Osteoblast (primary cell): ENCODE measurements at regions not wholly inside any gene's neighbourhood (a gene's known extent, or its start where the extent isn't known, plus 50 kb on each side); places are given as distances from the start of the nearest gene placed in this dataset.

Experiments
- DNase-seq: peaks from one replicate; pipeline ENCODE4 v3.0.0; 2011; ENCODE audit warnings: low spot score, mixed read lengths; ENCODE audit not compliant: insufficient read length; ENCODE audit errors: missing footprints
- H2AFZ ChIP-seq: 2 replicates; pipeline ENCODE4 v1.6.0; 2011; ENCODE audit warnings: mild to moderate bottlenecking, low read length
- H3K27ac ChIP-seq: 2 replicates; pipeline ENCODE4 v1.5.1; 2011; ENCODE audit warnings: mild to moderate bottlenecking, low read depth, low read length, moderate library complexity
- H3K27me3 ChIP-seq: 2 replicates; pipeline ENCODE4 v1.6.0; 2012; ENCODE audit warnings: mild to moderate bottlenecking, control low read depth, inconsistent platforms, low read length, moderate library complexity; ENCODE audit not compliant: insufficient read depth
- H3K36me3 ChIP-seq: 2 replicates; pipeline ENCODE4 v1.5.1; 2011; ENCODE audit warnings: mild to moderate bottlenecking, low read length, control low read depth, moderate library complexity; ENCODE audit not compliant: insufficient read depth
- H3K4me1 ChIP-seq: 2 replicates; pipeline ENCODE4 v1.5.1; 2011; ENCODE audit warnings: mild to moderate bottlenecking, low read length, control low read depth, moderate library complexity; ENCODE audit not compliant: insufficient read depth
- H3K4me2 ChIP-seq: 2 replicates; pipeline ENCODE4 v1.6.0; 2011; ENCODE audit warnings: mild to moderate bottlenecking, low read length; ENCODE audit not compliant: insufficient read depth
- H3K4me3 ChIP-seq: fragments of 200-600 bp; sonication (generic); 3 replicates; pipeline ENCODE4 v1.5.1; 2012; ENCODE audit warnings: mild to moderate bottlenecking, low read length, inconsistent platforms; ENCODE audit not compliant: insufficient read depth
- H3K79me2 ChIP-seq: 2 replicates; pipeline ENCODE4 v1.6.0; 2012; ENCODE audit warnings: mild to moderate bottlenecking, low read length, control low read depth, inconsistent platforms; ENCODE audit not compliant: insufficient read depth
- H3K9me3 ChIP-seq: 2 replicates; pipeline ENCODE4 v1.5.1; 2011; ENCODE audit warnings: low read depth, low read length, control low read depth
- H4K20me1 ChIP-seq: 2 replicates; pipeline ENCODE4 v1.6.0; 2012; ENCODE audit warnings: mild to moderate bottlenecking, low read length, control low read depth; ENCODE audit not compliant: insufficient read depth
- CTCF ChIP-seq: IDR thresholded peaks from 2 replicates; pipeline ENCODE4 v1.5.1; 2011; ENCODE audit warnings: mild to moderate bottlenecking, low read depth, low read length, moderate library complexity; ENCODE audit errors: extremely low read depth

- H3K36me3 ChIP-seq: no peaks in the 10 kb centered on the region
- H3K9me3 ChIP-seq: peaks cover 3% of the 10 kb centered on the region
- H2AFZ ChIP-seq: no peak overlapping the region
- H3K4me1 ChIP-seq: no peaks in the 10 kb centered on the region
- H3K4me2 ChIP-seq: no peak overlapping the region
- no peaks in the 10 kb centered on the region for H4K20me1 ChIP-seq
- TF ChIP-seq CTCF: no peak
- DNase-seq: peak; percentile 80
- H3K27ac ChIP-seq: no peak overlapping the region
- no peaks in the 10 kb centered on the region for H3K27me3 ChIP-seq
- no peaks in the 10 kb centered on the region for H3K79me2 ChIP-seq
- H3K4me3 ChIP-seq: no peak overlapping the region
These were observed 344.3 kb downstream of the GLRX3 start for GRCh38 chr10:130480491-130480890.

GRCh38 chr10:130481076-130481930 is 345.1 kb downstream of the GLRX3 start:
- no peak overlapping the region for H3K27ac ChIP-seq
- peak; percentile 67 for DNase-seq
- no peaks in the 10 kb centered on the region for H3K36me3 ChIP-seq
- no peak overlapping the region for H3K4me3 ChIP-seq
- peaks cover 3% of the 10 kb centered on the region for H3K9me3 ChIP-seq
- H3K4me2 ChIP-seq: no peak overlapping the region
- H4K20me1 ChIP-seq: no peaks in the 10 kb centered on the region
- TF ChIP-seq CTCF: no peak
- H3K79me2 ChIP-seq: no peaks in the 10 kb centered on the region
- H2AFZ ChIP-seq: no peak overlapping the region
- no peaks in the 10 kb centered on the region for H3K4me1 ChIP-seq
- H3K27me3 ChIP-seq: no peaks in the 10 kb centered on the region

GRCh38 chr10:130481936-130482335 is 345.7 kb downstream of the GLRX3 start:
- Histone ChIP-seq H3K4me2 (no peak overlapping the region), H3K9me3 (peaks cover 3% of the 10 kb centered on the region), H4K20me1 (no peaks in the 10 kb centered on the region), H3K4me3 (no peak overlapping the region), H3K27me3 (no peaks in the 10 kb centered on the region), H3K4me1 (no peaks in the 10 kb centered on the region), H3K27ac (no peak overlapping the region), H3K36me3 (no peaks in the 10 kb centered on the region), H3K79me2 (no peaks in the 10 kb centered on the region), H2AFZ (no peak overlapping the region)
- no peak for TF ChIP-seq CTCF
- DNase-seq: peak; percentile 18

- Histone ChIP-seq H3K27me3 (no peaks in the 10 kb centered on the region), H2AFZ (no peak overlapping the region), H3K36me3 (no peaks in the 10 kb centered on the region), H3K4me3 (no peak overlapping the region), H4K20me1 (no peaks in the 10 kb centered on the region), H3K27ac (no peak overlapping the region), H3K79me2 (no peaks in the 10 kb centered on the region), H3K4me1 (no peaks in the 10 kb centered on the region), H3K9me3 (no peaks in the 10 kb centered on the region), H3K4me2 (no peak overlapping the region)
- DNase-seq: peak; percentile 79
- TF ChIP-seq CTCF: no peak
These were observed 347.7 kb downstream of the GLRX3 start for GRCh38 chr10:130483691-130484467.
